Epithelial cell of prostate (primary cell): ENCODE measurements at regions not wholly inside any gene's neighbourhood (a gene's known extent, or its start where the extent isn't known, plus 50 kb on each side); places are given as distances from the start of the nearest gene placed in this dataset.
"Not testable (repeated sequence)": the region's sequence is repeated elsewhere in the genome, so short reads cannot be mapped to it uniquely, and the experiment has no call there.

Experiments used
- DNase-seq: peaks from one replicate; pipeline ENCODE4 v3.0.0-alpha.2; 2011; ENCODE audit warnings: low read depth, low spot score
- H3K27ac ChIP-seq: fragments of 450-650 bp; 2 replicates; pipeline ENCODE4 v1.5.1; 2017; ENCODE audit warnings: mild to moderate bottlenecking

DNA sequence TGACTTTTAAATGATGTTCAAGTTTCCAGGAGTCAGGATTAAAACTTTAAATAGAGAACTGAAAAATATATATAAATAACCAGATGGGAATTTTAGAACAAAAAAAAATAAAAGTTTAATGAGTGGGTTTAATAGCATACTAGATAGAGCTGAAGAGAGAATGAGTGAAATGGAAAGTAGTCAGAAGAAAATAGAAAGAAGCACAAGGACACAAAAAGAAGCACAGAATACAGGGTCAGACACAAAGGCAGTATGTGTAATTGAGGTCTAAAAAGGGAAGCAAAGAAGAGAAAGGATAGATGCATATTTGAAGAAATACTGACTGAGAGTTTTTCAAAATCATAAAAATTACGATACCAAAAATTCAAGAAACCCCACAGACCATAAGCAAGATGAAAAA lies 159.8 kb upstream of the FERMT1 start:
- no peak overlapping the region for H3K27ac ChIP-seq
- DNase-seq: no peak

DNA sequence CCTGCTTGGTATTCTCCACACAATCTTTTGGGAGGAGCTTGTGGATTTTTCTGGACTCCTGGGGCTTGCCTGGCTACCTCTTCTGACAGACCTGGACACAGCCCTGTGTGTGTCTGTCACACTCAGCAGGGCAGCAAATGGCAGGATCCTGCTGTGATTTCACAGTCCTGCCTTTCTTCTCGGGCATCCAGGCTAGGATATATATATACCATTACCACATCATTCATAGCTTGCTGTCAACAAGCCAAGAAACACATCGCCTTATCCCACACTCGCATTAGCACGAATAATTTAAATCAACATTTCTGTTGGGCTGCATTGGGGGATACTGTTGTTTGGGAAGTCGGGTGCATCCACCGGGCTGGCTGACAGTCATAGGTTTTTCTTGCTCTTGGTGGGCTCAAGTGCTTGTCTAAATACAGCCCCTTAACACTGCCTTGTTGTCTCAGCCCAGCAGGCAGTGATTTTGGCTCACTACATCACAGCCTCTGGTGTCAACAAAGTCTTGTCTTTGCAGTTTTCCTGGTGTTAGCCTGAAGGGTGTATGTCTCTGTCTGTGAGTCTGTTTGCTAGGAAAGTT lies 154.9 kb upstream of the FERMT1 start:
- H3K27ac ChIP-seq: no peak overlapping the region
- DNase-seq: no peak

DNA sequence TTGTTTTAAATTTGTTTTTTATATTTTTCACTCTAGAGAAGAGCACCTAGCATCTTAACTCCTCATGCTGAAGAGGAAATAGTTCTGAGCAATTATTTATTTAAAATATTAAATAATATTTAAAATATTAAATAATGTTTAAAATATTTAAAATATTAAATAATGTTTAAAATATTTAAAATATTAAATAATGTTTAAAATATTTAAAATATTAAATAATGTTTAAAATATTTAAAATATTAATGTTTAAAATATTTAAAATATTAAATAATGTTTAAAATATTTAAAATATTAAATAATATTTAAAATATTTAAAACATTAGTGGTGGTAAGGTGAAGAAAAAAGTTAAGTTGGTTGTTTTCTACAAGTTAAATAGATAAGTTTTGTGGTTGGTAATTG lies 147.6 kb upstream of the FERMT1 start:
- not testable (repeated sequence) for H3K27ac ChIP-seq, DNase-seq

DNA sequence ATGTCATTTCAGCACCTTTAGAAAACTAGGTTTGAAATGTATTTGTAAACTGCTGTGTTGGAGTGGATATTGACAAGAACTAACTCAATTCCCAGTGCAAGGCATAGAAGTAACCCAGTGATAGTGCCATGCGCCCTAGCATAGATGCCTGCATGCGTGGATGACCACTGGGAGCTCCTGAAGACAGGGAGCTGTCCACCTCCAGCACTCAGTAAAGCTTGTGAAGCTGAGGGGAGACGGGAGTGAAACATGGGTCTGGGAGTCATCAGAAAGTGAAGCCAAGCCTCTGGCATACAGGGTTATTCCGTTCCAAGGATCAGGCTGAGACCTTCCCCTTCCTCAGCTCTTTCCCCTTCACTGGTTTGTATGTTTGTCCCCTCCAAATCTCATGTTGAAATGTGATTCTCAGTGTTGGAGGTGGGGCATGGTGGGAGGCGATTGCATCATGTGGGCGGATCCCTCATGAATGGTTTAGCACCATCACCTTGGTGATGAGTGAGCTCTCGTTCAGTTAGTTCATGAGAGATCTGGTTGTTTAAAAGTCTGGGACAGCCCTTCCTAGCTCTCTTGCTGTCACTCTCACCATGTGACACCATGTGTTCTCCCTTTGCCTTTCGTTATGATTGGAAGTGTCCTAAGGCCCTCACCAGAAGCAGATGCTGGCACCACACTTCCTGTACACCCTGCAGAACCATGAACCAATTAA lies 146.5 kb upstream of the FERMT1 start:
- no peak for DNase-seq
- H3K27ac ChIP-seq: no peak overlapping the region

GRCh38 chr20:6265204-6265904 lies 142.5 kb upstream of the FERMT1 start:
- DNase-seq: no peak
- H3K27ac ChIP-seq: no peak overlapping the region

DNA sequence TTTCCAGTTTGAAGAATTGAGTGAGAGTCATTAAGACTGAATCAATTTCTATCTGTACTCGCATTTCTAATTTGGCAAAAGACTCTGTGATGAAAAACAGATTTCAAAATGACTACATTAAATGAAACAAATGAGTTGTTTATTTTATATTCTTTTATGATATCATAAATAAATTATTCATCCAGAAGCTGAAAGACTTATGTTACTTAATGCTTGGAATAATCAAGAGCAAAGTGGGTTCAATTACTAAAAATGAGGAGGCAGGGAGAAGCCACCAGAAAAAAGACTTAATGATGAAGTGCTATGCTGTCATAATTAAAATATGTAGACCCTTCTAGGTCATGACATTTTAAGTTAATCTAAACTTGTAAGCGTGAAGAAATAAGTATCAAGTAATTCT lies 130.6 kb upstream of the FERMT1 start:
- no peak for DNase-seq

GRCh38 chr20:6245436-6245835 lies 122.6 kb upstream of the FERMT1 start:
- DNase-seq: no peak
- no peak overlapping the region for H3K27ac ChIP-seq

More for the DNA sequence above, 130.6 kb upstream of the FERMT1 start:
- H3K27ac ChIP-seq: no peak overlapping the region

DNA sequence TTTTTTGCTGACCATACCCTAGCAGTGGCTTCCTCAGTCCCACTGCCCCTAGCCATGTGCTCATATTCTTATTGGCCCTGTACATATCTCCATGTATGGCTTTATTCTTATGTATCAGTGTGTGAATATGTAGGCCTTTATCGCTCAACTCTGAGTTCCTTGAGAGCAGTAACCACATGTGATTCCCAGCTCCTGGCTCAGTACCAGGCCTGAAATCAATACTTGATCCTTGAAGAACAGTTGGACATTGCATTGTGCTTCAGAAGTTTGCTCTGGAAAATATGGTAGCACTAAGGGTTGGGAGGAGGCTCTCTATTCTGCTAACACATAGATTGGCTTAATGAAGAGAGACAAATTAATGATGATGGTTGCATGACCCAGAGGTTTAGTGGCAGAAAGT lies 118.8 kb upstream of the FERMT1 start:
- no peak overlapping the region for H3K27ac ChIP-seq
- no peak for DNase-seq

- no peak for DNase-seq
- no peak overlapping the region for H3K27ac ChIP-seq
Measured at GRCh38 chr20:6240059-6240458, 117.2 kb upstream of the FERMT1 start.

GRCh38 chr20:6238421-6238820 lies 115.6 kb upstream of the FERMT1 start:
- DNase-seq: no peak
- no peak overlapping the region for H3K27ac ChIP-seq

DNA sequence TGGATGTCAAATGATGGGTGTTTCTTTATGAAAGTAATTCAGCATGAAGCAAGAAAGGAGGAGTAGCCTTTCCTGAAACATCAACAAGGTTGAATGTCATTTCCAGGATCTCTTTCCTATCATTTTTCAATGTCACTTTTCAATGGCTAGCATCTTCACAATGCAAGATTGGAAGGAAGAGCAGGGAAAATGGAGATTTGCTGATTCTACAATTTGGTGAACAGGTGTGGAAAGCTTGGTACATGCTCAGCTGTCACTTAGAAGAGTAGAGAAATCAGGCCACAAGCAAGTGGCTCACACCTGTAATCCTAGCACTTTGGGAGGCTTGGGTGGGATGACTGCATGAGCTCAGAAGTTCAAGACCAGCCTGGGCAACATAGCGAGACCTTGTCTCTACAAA lies 112.7 kb upstream of the FERMT1 start:
- DNase-seq: no peak
- H3K27ac ChIP-seq: no peak overlapping the region

- no peak for DNase-seq
- no peak overlapping the region for H3K27ac ChIP-seq
Measured at GRCh38 chr20:6232436-6232835, 109.6 kb upstream of the FERMT1 start.

DNA sequence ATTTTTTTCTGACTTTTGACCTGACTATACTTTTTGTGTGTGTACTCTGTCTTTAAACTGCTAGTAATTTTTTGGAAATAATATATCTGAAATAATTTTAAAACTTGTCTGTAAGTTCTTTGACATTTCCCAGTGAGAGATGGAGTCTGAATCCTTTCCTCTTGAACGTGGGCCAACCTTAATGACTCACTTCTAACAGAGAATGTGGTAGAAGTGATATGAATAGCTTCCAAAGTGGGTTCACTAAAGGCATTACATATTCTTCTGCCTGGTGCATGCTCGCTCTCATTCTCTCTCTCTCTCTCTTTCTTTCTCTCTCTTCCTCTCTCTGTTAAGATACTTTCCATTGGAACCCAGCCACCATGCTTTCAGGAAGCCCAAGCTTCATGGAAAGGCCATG lies 108.7 kb upstream of the FERMT1 start:
- DNase-seq: no peak
- H3K27ac ChIP-seq: no peak overlapping the region

DNA sequence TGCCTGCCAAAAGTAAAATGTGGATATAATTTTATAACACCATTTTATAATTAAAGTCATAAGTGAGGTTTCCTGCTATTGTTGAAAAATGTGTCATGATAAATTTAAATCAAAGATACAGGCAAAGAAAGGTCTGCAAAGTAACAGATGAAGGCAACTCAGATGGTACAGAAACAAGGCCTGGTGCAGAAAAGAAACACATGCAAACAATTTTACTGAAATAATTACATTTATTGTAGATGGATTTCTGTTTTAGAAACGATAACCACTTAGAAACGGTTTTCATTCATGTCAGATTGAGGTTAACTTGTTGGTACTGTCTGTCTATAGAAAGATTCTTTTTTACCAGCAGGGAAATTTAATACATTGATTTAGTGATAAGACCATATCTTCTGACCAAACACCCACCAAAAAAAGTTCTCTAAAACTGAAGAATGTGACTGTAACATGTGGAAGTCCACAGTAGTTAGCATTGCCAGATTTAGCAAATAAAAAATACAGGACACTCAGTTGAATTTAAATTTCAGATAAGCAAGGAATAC lies 105.5 kb upstream of the FERMT1 start:
- no peak overlapping the region for H3K27ac ChIP-seq
- DNase-seq: no peak

GRCh38 chr20:6213311-6213710 lies 90.5 kb upstream of the FERMT1 start:
- no peak for DNase-seq
- H3K27ac ChIP-seq: no peak overlapping the region

GRCh38 chr20:6212903-6213302 lies 90.1 kb upstream of the FERMT1 start:
- DNase-seq: no peak
- no peak overlapping the region for H3K27ac ChIP-seq

GRCh38 chr20:6209093-6209492 lies 86.3 kb upstream of the FERMT1 start:
- H3K27ac ChIP-seq: no peak overlapping the region
- DNase-seq: no peak

GRCh38 chr20:6200092-6200491 lies 77.3 kb upstream of the FERMT1 start:
- H3K27ac ChIP-seq: no peak overlapping the region
- DNase-seq: no peak

DNA sequence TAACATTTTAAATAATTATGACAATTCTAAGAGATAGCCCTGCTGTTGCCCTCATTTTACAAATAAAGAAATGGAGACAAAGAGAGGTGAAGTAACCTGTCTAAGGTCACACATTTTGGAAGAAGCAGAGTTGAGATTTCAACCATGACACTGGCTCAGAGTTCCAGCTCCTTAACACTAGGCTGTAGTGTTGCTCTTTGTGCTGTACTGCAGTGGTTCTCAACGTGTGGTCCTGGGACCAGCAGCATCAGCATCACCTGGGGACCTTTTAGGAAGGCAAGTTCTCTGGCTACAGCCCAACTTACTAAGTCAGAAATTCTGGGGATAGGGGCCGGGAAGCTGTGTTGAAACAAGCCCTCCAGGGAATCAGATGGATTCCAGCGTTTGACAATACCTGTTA lies 62.4 kb upstream of the FERMT1 start:
- DNase-seq: no peak
- H3K27ac ChIP-seq: no peak overlapping the region

- no peak overlapping the region for H3K27ac ChIP-seq
Measured at GRCh38 chr20:6184086-6184485, 61.3 kb upstream of the FERMT1 start.

DNA sequence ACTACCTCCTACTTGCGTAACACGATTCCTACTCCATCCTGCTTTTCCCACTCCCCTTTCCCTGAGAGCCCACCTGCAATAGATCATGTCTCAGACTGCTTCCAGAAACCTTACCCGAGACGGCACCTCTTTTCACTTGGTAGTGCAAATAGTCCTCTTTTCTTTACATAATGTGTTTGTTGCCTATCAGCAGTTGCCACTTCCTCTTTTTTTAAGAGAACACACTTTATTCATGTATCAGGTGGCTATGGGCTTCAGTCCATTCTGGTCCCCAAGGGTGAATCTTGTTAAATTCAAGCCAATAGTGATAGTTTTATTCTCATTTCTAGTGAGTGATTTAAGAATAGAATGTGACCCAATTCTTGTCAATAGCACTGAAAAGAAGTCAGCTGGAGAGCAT lies 57.7 kb upstream of the FERMT1 start:
- H3K27ac ChIP-seq: no peak overlapping the region
- DNase-seq: no peak

More at GRCh38 chr20:6184086-6184485, 61.3 kb upstream of the FERMT1 start:
- no peak for DNase-seq
